Type B pancreatic cell (in vitro differentiated cells): ENCODE measurements at regions not wholly inside any gene's neighbourhood (a gene's known extent, or its start where the extent isn't known, plus 50 kb on each side); places are given as distances from the start of the nearest gene placed in this dataset.

Experiments
- DNase-seq: peaks from one replicate; pipeline ENCODE4 v3.0.0; 2021; ENCODE audit warnings: mixed read lengths; ENCODE audit not compliant: unreplicated experiment; ENCODE audit errors: extremely low spot score
- H3K27ac Mint-ChIP-seq: 2 replicates; pipeline ENCODE4 v1.8.0; 2021; ENCODE audit warnings: mild to moderate bottlenecking, mixed read lengths
- H3K27me3 Mint-ChIP-seq: 2 replicates; pipeline ENCODE4 v1.8.0; 2021; ENCODE audit warnings: mixed read lengths
- H3K36me3 Mint-ChIP-seq: 2 replicates; pipeline ENCODE4 v1.8.0; 2021; ENCODE audit warnings: mixed read lengths
- H3K4me1 Mint-ChIP-seq: one replicate; pipeline ENCODE4 v1.8.0; 2021; ENCODE audit warnings: mixed read lengths; ENCODE audit not compliant: unreplicated experiment
- H3K4me3 Mint-ChIP-seq: 2 replicates; pipeline ENCODE4 v1.8.0; 2021; ENCODE audit warnings: mild to moderate bottlenecking, mixed read lengths
- H3K9me3 Mint-ChIP-seq: 2 replicates; pipeline ENCODE4 v1.8.0; 2021; ENCODE audit warnings: mixed read lengths
- TF ChIP-seq, protein P1 (sequence below): fragments of 200-600 bp; sonication (generic); conservative IDR thresholded peaks from 2 replicates; pipeline ENCODE4 v1.5.0; 2021; ENCODE audit warnings: antibody characterized with exemption, mild to moderate bottlenecking

DNA sequence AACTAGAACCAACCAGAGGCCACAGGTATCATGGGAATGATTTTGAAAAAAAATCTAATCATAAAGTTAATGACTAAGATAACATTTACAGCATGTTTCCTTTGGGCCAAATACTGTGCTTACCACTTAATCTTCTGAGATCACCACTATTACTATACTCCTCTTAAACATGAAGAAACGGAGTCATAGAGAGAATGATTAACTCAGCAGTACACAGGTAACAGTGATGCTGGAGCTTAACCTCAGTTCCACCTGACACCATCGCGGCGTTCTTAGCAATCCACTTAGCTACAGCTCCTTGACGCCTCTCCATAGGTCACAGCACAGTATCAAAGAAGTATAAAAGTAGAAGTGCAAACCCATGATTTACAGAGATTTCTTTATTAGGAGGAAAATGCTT lies 592.6 kb upstream of the SLIT2 start:
- no peak overlapping the region for H3K27ac Mint-ChIP-seq
- DNase-seq: no peak
- no peak overlapping the region for H3K4me3 Mint-ChIP-seq
- TF ChIP-seq, protein P1, sequence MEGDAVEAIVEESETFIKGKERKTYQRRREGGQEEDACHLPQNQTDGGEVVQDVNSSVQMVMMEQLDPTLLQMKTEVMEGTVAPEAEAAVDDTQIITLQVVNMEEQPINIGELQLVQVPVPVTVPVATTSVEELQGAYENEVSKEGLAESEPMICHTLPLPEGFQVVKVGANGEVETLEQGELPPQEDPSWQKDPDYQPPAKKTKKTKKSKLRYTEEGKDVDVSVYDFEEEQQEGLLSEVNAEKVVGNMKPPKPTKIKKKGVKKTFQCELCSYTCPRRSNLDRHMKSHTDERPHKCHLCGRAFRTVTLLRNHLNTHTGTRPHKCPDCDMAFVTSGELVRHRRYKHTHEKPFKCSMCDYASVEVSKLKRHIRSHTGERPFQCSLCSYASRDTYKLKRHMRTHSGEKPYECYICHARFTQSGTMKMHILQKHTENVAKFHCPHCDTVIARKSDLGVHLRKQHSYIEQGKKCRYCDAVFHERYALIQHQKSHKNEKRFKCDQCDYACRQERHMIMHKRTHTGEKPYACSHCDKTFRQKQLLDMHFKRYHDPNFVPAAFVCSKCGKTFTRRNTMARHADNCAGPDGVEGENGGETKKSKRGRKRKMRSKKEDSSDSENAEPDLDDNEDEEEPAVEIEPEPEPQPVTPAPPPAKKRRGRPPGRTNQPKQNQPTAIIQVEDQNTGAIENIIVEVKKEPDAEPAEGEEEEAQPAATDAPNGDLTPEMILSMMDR: no peak
- H3K27me3 Mint-ChIP-seq: no peaks in the 10 kb centered on the region
- H3K36me3 Mint-ChIP-seq: no peaks in the 10 kb centered on the region
- H3K9me3 Mint-ChIP-seq: peaks cover 6% of the 10 kb centered on the region
- no peaks in the 10 kb centered on the region for H3K4me1 Mint-ChIP-seq

DNA sequence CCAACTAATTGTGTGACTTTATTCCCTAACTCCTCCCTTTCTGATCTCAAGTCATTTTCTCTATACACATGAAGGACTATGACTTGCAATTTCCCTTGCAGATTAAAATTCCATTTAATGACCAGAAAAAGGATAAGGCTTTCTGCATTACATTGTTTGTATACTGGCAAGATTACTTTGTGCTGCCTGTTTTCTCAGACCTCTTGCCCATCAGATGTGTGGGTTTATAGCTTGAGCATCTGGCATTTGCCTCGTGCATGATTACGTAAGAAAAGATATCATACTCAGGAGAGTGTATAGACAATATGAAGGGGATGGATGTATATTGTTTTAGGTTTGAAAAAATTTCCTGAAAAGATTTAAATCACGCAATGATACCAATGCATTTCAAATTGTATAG lies 593.8 kb upstream of the SLIT2 start:
- H3K27me3 Mint-ChIP-seq: no peaks in the 10 kb centered on the region
- TF ChIP-seq, protein P1: no peak
- peaks cover 6% of the 10 kb centered on the region for H3K9me3 Mint-ChIP-seq
- H3K4me3 Mint-ChIP-seq: no peak overlapping the region
- no peaks in the 10 kb centered on the region for H3K4me1 Mint-ChIP-seq
- H3K27ac Mint-ChIP-seq: no peak overlapping the region
- H3K36me3 Mint-ChIP-seq: no peaks in the 10 kb centered on the region
- DNase-seq: no peak

DNA sequence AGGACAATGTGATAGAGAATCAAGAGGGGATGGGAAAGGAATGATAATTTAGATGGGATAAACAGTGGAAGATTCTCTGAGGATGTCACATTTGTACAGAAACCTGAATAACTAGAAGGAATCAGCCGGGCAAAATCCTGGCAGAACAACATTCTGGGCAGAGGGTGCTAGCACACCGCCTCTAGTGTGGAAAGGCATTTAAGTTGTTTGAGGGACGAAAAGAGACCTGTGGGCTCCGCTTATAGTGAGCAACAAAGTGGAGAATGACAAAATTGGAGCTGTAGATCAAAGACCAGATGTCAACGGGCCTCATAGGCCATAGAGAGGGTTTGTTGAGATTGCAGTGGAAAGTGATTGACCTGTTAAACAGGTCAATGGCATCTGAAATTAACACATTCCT lies 596.0 kb upstream of the SLIT2 start:
- TF ChIP-seq, protein P1: no peak
- H3K9me3 Mint-ChIP-seq: peaks cover 6% of the 10 kb centered on the region
- no peak overlapping the region for H3K4me3 Mint-ChIP-seq
- H3K36me3 Mint-ChIP-seq: no peaks in the 10 kb centered on the region
- no peaks in the 10 kb centered on the region for H3K27me3 Mint-ChIP-seq
- no peak for DNase-seq
- H3K4me1 Mint-ChIP-seq: no peaks in the 10 kb centered on the region
- no peak overlapping the region for H3K27ac Mint-ChIP-seq

DNA sequence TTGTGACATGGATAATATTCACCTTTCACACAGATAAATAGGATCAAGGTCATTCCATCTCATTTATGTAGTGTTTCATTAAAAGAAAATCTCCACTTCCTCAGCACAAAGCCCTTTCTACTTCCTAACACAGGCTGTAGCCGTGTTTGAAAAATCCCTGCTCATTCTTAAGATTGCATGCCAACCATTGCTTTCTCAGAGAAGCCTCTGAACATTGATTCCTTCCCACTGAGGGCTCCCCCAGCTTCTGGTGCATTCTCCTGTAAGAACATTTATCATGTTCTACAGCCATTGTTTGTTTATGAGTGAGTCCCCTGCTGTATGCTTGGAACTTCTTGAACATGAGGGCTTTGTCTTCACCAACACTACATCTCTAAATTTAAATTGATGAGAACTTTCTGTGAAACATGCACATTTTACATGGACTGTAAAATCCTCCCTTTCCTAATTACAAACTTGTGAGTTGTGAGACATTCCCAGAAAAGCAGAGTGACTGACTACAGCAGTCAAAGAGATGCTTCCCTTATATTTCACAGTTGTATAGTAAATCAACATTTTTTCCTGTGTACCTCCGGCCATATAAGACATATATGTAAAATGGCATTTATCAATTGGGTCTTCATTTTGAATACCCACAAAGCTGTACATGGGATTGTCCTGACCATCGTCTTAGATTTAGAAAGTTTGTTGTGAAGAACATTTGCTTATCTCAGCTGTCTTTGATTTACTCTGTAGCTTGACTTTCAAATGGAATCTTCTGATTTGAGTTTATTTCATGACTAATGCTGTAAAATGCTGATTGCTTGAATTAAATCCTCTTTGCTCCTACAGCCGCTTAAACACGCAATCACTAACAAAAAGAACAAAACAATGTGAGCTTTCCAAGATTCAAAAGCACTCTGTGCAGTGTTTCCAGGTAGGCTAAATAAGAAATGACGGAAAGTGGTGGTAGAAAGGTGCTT lies 600.5 kb upstream of the SLIT2 start:
- Mint-ChIP-seq H3K4me3 (no peak overlapping the region), H3K27ac (no peak overlapping the region), H3K9me3 (peaks cover 6% of the 10 kb centered on the region), H3K27me3 (no peaks in the 10 kb centered on the region), H3K36me3 (no peaks in the 10 kb centered on the region), H3K4me1 (no peaks in the 10 kb centered on the region)
- TF ChIP-seq, protein P1: no peak
- DNase-seq: no peak

DNA sequence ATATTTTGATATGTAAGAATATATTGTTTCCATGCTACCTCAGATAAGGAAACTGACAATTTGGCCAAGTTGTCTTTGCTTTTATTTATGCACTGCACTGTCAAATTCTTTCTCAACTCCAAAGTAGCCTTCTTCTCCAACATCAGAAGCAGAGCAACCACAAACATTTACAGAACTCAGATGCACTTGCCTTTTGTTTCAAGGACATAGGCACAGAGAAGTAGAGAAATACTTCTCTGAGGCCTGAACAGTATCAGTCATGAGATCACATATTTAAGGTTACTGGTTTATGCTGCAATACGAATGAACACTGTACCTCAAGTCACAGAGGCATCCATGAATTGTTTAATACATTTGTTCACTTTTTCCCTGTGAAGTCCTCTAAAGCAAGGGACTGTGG lies 606.1 kb upstream of the SLIT2 start:
- no peaks in the 10 kb centered on the region for H3K36me3 Mint-ChIP-seq
- no peak for DNase-seq
- H3K9me3 Mint-ChIP-seq: no peaks in the 10 kb centered on the region
- no peak overlapping the region for H3K4me3 Mint-ChIP-seq
- no peaks in the 10 kb centered on the region for H3K27me3 Mint-ChIP-seq
- H3K4me1 Mint-ChIP-seq: no peaks in the 10 kb centered on the region
- no peak overlapping the region for H3K27ac Mint-ChIP-seq
- TF ChIP-seq, protein P1: no peak
